ENCODE measurements at regions not wholly inside any gene's neighbourhood (a gene's known extent, or its start where the extent isn't known, plus 50 kb on each side); places are given as distances from the start of the nearest gene placed in this dataset.

GRCh38 chr6:137277971-137278637 lies 58.9 kb upstream of the IFNGR1 start:
- Histone ChIP-seq H3K9me3 (ENCODE audit: control insufficient read depth in 1 of 2, insufficient read depth in 1 of 2, low read depth in 1 of 2, low read length in 2 of 2) (no peaks in the 10 kb centered on the region), H2AFZ (ENCODE audit: low read depth, low read length, poor library complexity, severe bottlenecking) (peak overlapping the region; percentile 94), H4K20me1 (ENCODE audit: insufficient read depth) (no peaks in the 10 kb centered on the region), H3K36me3 (ENCODE audit: control insufficient read depth in 1 of 2, insufficient read depth in 2 of 2, low read length in 2 of 2) (no peaks in the 10 kb centered on the region), H3K9me2 (ENCODE audit: insufficient read depth) (no peaks in the 10 kb centered on the region), H3K79me2 (ENCODE audit: insufficient read depth, low read length) (no peaks in the 10 kb centered on the region), H3K4me3 (replicated peaks in 1 of 2; ENCODE audit: low read depth in 1 of 2, low read length in 2 of 2) (peak overlapping the region in 1 of 2 experiments; percentile 10; a peak in 1 of 4 replicates), H3K27ac (ENCODE audit: low read depth, low read length) (no peak overlapping the region), H3K4me1 (ENCODE audit: control insufficient read depth in 1 of 2, insufficient read depth in 2 of 2, low read length in 2 of 2) (peaks cover 0 to 17% of the 10 kb centered on the region in 2 experiments; a peak in 2 of 4 replicates), H3K4me2 (ENCODE audit: low read length) (peak overlapping the region; percentile 66), H3K9ac (ENCODE audit: low read length) (no peak overlapping the region), H3K27me3 (ENCODE audit: insufficient read depth, low read length) (no peaks in the 10 kb centered on the region)
- RAD21 ChIA-PET (ENCODE audit: low non-redundant PET in 1 of 2, low total read pairs in 2 of 2, uncharacterized antibody in 2 of 2, unreplicated experiment in 2 of 2): interaction anchor here in 1 of 2 experiments (1.1 kb wide), 1 partner anchor 36 kb away, joined by 3 read pairs; no protein-coding TSS in a partner anchor
- POLR2A ChIA-PET: interaction anchor here (0.7 kb wide), 1 partner anchor 592 kb away, joined by 3 read pairs; no protein-coding TSS in a partner anchor
- no TSS peak for BruUV-seq (replicated peaks)
- DNase-seq (ENCODE audit: low read depth, low spot score) (peak; percentile 32), ATAC-seq (peak; percentile 91)
- CTCF ChIA-PET: interaction anchor here (0.7 to 1.0 kb wide), 2 partner anchors 166 to 364 kb away, joined by 3 read pairs; no protein-coding TSS in a partner anchor
- intact Hi-C loops (cut with micrococcal nuclease): no loop called here
- TF ChIP-seq SIN3A (IDR thresholded peaks at IDR 0.05; ENCODE audit: low read depth): no peak
- no peak for TF ChIP-seq CTCF (IDR thresholded peaks at IDR 0.05 in 2 of 3, conservative IDR thresholded peaks at IDR 0.05 in 1 of 3; ENCODE audit: borderline replicate concordance in 1 of 3, insufficient read depth in 1 of 3, low read depth in 2 of 3, low read length in 2 of 3)
- 0 out of 2 replicates have a peak, but pooled peaks have one; percentile 15 for TF ChIP-seq CBX3 (IDR thresholded peaks at IDR 0.05; ENCODE audit: low read depth)
- TF ChIP-seq POLR2AphosphoS5 (IDR thresholded peaks at IDR 0.05; ENCODE audit: low read depth, low read length): no peak
- no peak for TF ChIP-seq POLR2A (IDR thresholded peaks at IDR 0.05; ENCODE audit: borderline replicate concordance, extremely low read depth, insufficient read depth, insufficient read length)
- no peak for TF ChIP-seq SRF (IDR thresholded peaks at IDR 0.05; ENCODE audit: low read depth)
- TF ChIP-seq EZH2phosphoT487 (IDR thresholded peaks at IDR 0.05; ENCODE audit: borderline replicate concordance): no peak
- TF ChIP-seq ELF1 (IDR thresholded peaks at IDR 0.05; ENCODE audit: borderline replicate concordance, low read depth): no peak
- no peak for TF ChIP-seq ZBTB33 (IDR thresholded peaks at IDR 0.05; ENCODE audit: extremely low read depth, insufficient replicate concordance, low read length)
- TF ChIP-seq REST (IDR thresholded peaks at IDR 0.05; ENCODE audit: low read depth): no peak
- TF ChIP-seq CEBPB (IDR thresholded peaks at IDR 0.05; ENCODE audit: low read depth): no peak
- no peak for TF ChIP-seq TCF7L2 (IDR thresholded peaks at IDR 0.05; ENCODE audit: borderline replicate concordance, extremely low read depth, insufficient read depth, insufficient read length)
- no peak for TF ChIP-seq ZNF274 (IDR thresholded peaks at IDR 0.05; ENCODE audit: low read depth, low read length)
- no peak for TF ChIP-seq ZFX (IDR thresholded peaks at IDR 0.05)
- no peak for TF ChIP-seq EGR1 (IDR thresholded peaks at IDR 0.05; ENCODE audit: low read depth)
- TF ChIP-seq ATF3 (IDR thresholded peaks at IDR 0.05): no peak
- TF ChIP-seq RAD21 (IDR thresholded peaks at IDR 0.05; ENCODE audit: low read depth): no peak
- TF ChIP-seq MAX (IDR thresholded peaks at IDR 0.05): 0 out of 2 replicates have a peak, but pooled peaks have one; percentile 55
- TF ChIP-seq FOSL1 (IDR thresholded peaks at IDR 0.05; ENCODE audit: low read depth): peak; percentile 46; the same call in 1 of the 2 replicates
- TF ChIP-seq SP1 (IDR thresholded peaks at IDR 0.05; ENCODE audit: low read depth): no peak
